GM10266 (cell line): ENCODE measurements at regions not wholly inside any gene's neighbourhood (a gene's known extent, or its start where the extent isn't known, plus 50 kb on each side); places are given as distances from the start of the nearest gene placed in this dataset.

Experiments
- DNase-seq: peaks from one replicate; pipeline ENCODE4 v3.0.0; 2012; ENCODE audit errors: extremely low spot score
- CTCF ChIP-seq: IDR thresholded peaks from 2 replicates; pipeline ENCODE4 v1.5.1; 2012; ENCODE audit warnings: mild to moderate bottlenecking, low read depth; ENCODE audit not compliant: control insufficient read depth, insufficient read depth; ENCODE audit errors: missing control alignments

GRCh38 chr4:8732092-8732491 lies 139.5 kb downstream of the CPZ start:
- no peak for TF ChIP-seq CTCF
- no peak for DNase-seq

GRCh38 chr4:8731364-8731763 lies 138.8 kb downstream of the CPZ start:
- no peak for TF ChIP-seq CTCF
- no peak for DNase-seq

- TF ChIP-seq CTCF: no peak
- no peak for DNase-seq
Observed at GRCh38 chr4:8730681-8731080, 138.1 kb downstream of the CPZ start.

GRCh38 chr4:8730159-8730558 lies 137.6 kb downstream of the CPZ start:
- TF ChIP-seq CTCF: no peak
- no peak for DNase-seq

- no peak for TF ChIP-seq CTCF
- DNase-seq: no peak
Observed at GRCh38 chr4:8729408-8730149, 137.0 kb downstream of the CPZ start.

DNA sequence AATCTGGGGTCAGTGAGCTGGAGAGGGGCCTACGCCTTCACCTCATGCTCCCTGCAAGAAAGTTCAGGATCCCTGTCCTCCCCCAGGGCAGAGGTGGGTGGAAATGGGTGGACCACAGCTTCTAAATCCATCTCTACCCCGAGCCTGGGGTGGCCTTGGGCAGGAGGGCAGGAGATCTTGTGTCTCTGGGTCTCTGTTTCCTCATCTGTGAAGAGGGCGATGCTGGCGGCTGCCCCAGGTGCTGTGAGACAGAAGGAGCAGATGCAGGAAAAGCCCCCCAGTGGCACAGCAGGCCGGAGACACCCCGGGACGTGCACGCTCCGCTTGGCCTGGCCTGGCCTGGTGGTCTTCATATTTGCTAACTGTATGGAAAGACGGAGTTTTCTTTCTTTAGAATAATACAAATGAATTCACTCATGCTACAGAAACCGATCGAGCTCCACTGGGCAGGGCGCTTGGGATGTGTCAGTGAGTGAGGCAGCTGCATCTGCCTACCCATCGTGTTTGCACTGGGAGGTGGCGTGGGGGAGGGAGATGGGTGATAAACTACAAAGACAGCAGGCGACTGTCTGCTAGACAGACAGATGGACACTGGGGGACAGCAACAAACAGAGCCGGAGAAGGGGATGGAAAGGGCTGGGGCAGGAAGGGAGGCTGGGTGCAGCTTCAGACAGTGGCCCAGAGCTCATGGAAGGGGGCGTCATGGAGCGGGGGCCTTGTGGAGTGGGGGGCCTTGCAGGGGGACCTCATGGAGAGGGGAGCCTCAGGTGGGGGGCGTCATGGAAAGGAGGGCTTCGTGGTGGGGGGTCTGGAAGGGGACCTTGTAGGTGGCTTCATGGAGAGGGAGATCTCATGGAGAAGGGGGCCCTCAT lies 136.2 kb downstream of the CPZ start:
- DNase-seq: no peak

More for the DNA sequence above, 136.2 kb downstream of the CPZ start:
- no peak for TF ChIP-seq CTCF
